RWPE2 (cell line): ENCODE measurements at regions not wholly inside any gene's neighbourhood (a gene's known extent, or its start where the extent isn't known, plus 50 kb on each side); places are given as distances from the start of the nearest gene placed in this dataset.

Experiments used
- ATAC-seq: fragments of 200-7000 bp; cut with Tn5 transposase; 3 replicates; pipeline ENCODE4 v1.9.1; 2021; ENCODE audit warnings: low read depth
- DNase-seq: peaks from one replicate; pipeline ENCODE4 v3.0.0-alpha.2; 2020; ENCODE audit warnings: low spot score
- H3K27ac ChIP-seq: fragments of 450-650 bp; 2 replicates; pipeline ENCODE4 v1.5.1; 2017; ENCODE audit warnings: mild to moderate bottlenecking; ENCODE audit not compliant: poor library complexity, severe bottlenecking
- H3K27me3 ChIP-seq: fragments of 250-450 bp; sonication (Bioruptor Pico); 2 replicates; pipeline ENCODE4 v1.5.1; 2021; ENCODE audit warnings: mild to moderate bottlenecking, moderate library complexity; ENCODE audit not compliant: insufficient read depth, poor library complexity, severe bottlenecking
- H3K36me3 ChIP-seq: fragments of 250-450 bp; sonication (Bioruptor Pico); 2 replicates; pipeline ENCODE4 v1.5.1; 2020; ENCODE audit warnings: low read depth, mild to moderate bottlenecking, moderate library complexity
- H3K4me1 ChIP-seq: fragments of 250-450 bp; sonication (Bioruptor Pico); 2 replicates; pipeline ENCODE4 v1.5.1; 2021; ENCODE audit warnings: mild to moderate bottlenecking, moderate library complexity; ENCODE audit not compliant: insufficient read depth, poor library complexity, severe bottlenecking
- H3K4me3 ChIP-seq: fragments of 250-450 bp; sonication (Bioruptor Pico); 2 replicates; pipeline ENCODE4 v1.5.1; 2021; ENCODE audit warnings: mild to moderate bottlenecking, moderate library complexity; ENCODE audit not compliant: severe bottlenecking
- H3K9me3 ChIP-seq: fragments of 250-450 bp; sonication (Bioruptor Pico); 2 replicates; pipeline ENCODE4 v1.5.1; 2021; ENCODE audit warnings: mild to moderate bottlenecking, moderate library complexity; ENCODE audit not compliant: severe bottlenecking
- TF ChIP-seq, protein P1 (sequence below): fragments of 450-650 bp; IDR thresholded peaks from one replicate; pipeline ENCODE4 v1.5.1; 2017; ENCODE audit warnings: mild to moderate bottlenecking, moderate library complexity; ENCODE audit not compliant: poor library complexity, severe bottlenecking

DNA sequence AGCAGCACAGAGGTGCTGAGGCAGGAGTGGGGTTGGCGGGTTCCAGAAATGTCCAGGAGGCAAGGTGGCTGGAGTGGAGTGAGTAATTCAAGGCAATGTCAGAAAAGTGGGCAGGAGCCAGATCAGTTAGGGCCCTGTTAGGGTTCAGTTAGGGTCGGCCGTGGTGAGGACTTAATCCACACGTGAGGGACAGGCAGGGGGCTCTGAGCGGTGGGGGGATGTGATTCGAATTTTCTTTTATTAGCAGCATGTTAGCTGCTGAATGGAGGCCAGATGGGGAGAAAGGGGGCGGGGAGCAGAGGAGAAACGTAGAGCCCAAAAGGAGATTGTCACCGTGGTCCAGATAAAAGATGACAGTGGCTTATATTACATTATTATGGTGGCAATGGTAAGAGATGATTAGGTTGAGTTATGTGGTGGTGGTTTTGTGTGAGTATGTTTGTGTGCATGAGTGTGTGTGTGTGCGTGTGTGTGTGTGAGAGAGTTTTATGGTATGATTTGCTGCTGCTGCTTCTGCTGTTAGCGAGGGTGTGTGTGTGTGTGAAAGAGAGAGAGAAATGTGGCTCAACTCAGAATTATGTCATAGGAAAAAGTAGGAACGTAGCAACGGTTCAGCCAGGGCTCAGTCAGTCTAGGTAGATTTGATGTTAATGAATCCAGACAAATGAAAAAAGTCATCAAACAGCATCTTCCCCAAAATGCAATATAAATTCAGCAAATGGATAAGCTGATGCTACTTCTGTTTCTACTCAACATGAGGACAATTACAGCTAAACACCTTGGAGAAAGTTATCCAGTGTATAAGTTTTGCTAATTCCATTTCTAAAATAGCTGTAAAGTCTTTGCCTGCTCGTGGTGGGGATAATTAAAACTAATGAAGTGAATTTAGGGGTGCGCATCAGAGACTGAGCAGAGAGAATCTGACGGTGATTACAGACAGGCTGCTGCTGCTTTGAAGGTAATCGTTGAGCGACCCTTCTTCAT lies 390.6 kb downstream of the HAPSTR1 start:
- no peaks in the 10 kb centered on the region for H3K4me1 ChIP-seq
- H3K9me3 ChIP-seq, result no peaks in the 10 kb centered on the region
- H3K27me3 ChIP-seq, result no peaks in the 10 kb centered on the region
- DNase-seq (no peak), ATAC-seq (no peak)
- TF ChIP-seq, protein P1, sequence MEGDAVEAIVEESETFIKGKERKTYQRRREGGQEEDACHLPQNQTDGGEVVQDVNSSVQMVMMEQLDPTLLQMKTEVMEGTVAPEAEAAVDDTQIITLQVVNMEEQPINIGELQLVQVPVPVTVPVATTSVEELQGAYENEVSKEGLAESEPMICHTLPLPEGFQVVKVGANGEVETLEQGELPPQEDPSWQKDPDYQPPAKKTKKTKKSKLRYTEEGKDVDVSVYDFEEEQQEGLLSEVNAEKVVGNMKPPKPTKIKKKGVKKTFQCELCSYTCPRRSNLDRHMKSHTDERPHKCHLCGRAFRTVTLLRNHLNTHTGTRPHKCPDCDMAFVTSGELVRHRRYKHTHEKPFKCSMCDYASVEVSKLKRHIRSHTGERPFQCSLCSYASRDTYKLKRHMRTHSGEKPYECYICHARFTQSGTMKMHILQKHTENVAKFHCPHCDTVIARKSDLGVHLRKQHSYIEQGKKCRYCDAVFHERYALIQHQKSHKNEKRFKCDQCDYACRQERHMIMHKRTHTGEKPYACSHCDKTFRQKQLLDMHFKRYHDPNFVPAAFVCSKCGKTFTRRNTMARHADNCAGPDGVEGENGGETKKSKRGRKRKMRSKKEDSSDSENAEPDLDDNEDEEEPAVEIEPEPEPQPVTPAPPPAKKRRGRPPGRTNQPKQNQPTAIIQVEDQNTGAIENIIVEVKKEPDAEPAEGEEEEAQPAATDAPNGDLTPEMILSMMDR, result no peak
- no peaks in the 10 kb centered on the region for H3K36me3 ChIP-seq
- H3K27ac ChIP-seq, result no peak overlapping the region
- H3K4me3 ChIP-seq, result no peak overlapping the region

DNA sequence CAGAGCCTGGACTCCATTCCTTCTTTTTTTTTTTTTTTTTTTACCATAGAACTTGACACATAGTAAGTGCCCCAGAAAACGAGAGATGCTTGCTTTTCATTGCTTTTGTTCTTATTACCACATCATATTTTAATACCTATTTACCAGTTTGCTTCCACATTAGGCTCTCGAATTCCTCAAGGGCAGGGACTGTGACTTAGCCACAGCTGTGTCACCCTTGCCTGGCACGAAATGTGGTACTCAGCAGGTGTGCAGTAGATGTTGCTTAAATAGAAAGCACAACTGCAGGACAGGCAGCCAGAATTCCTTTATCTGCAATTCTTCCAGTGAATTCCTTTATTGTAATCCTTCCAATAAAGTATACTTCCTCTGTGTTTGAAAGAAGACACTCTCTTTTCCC lies 393.0 kb downstream of the HAPSTR1 start:
- TF ChIP-seq, protein P1, result no peak
- Histone ChIP-seq H3K36me3 (no peaks in the 10 kb centered on the region), H3K27ac (no peak overlapping the region), H3K27me3 (no peaks in the 10 kb centered on the region), H3K9me3 (no peaks in the 10 kb centered on the region), H3K4me1 (no peaks in the 10 kb centered on the region), H3K4me3 (no peak overlapping the region)
- ATAC-seq, result no peak
- no peak for DNase-seq

DNA sequence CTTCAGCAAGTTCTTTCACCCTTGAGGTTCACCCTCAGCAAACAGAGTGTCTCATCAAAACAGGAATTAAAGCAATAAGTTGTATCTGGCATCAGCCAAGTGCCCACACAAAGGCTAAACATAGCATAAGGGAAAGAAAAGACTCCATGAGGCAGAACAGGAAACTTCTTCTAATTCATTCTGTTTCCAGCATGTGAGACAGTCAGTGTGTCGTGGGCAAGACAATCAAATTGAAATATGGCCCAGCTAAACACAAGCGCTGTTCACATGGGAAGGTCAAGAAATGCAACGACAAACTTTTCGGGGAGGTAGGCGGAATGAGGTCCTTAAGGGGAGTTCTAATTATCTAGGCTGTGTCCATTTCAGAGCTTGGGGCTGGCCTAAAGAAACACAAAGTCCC lies 393.4 kb downstream of the HAPSTR1 start:
- TF ChIP-seq, protein P1, result no peak
- Histone ChIP-seq H3K4me3 (no peak overlapping the region), H3K9me3 (no peaks in the 10 kb centered on the region), H3K27me3 (no peaks in the 10 kb centered on the region), H3K36me3 (no peaks in the 10 kb centered on the region), H3K4me1 (no peaks in the 10 kb centered on the region), H3K27ac (no peak overlapping the region)
- no peak for ATAC-seq
- DNase-seq, result no peak

DNA sequence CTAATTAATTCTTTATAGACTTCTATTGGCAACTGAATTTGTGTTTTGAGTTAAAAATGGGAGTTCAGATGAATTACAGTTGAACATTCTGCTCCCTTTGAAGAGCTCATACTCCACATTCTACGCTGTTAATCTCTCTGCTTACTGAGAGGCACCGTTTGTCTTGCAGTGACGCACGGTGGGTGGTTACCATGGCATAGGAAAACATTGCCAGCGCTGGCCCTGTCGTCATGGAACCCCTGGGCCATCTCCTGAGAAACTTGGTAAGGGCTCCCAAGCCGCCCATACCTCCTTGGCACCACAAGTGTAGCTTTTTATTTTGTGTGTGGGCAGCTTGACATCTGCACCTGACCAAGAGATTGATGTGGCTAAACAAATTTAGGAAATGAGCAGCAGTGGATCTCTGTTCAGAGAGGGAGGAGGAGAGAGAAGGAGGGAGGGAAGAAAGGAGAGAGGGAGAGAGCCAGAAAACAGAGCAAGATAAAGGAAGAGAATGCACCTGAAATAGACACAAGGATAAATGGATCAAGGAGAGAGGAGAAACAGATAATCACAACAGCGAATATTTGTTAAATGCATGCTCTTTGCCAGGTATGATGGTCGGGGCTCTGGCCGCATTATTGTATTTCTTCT lies 398.5 kb downstream of the HAPSTR1 start:
- ATAC-seq (no peak), DNase-seq (no peak)
- Histone ChIP-seq H3K27me3 (no peaks in the 10 kb centered on the region), H3K36me3 (no peaks in the 10 kb centered on the region), H3K9me3 (no peaks in the 10 kb centered on the region), H3K27ac (no peak overlapping the region), H3K4me3 (no peak overlapping the region), H3K4me1 (no peaks in the 10 kb centered on the region)
- TF ChIP-seq, protein P1, result no peak
